ENCODE measurements at regions not wholly inside any gene's neighbourhood (a gene's known extent, or its start where the extent isn't known, plus 50 kb on each side); places are given as distances from the start of the nearest gene placed in this dataset.

DNA sequence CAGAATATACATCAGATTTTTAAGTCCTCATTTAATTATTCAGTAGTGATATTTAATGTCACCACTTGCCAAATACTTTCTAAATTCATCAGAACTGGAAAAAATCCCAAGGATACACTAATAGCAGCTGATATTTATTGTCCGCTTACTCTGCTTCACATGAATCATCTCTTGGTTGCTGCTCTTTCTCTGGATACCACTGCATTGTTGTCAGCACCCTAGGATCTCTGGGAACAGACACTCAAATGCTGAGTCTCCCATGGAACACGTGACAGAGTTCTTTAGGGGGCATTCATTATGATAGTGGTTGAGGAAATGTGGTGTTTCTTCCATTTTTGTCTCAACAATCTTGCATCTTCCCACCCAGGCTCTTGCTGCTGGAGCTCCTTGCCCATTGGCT is 318.0 kb downstream of the RFPL4B start:
- no peaks in the 10 kb centered on the region for H3K4me1 ChIP-seq
- H3K4me2 ChIP-seq (ENCODE audit: low read length), result no peak overlapping the region
- H3K9me3 ChIP-seq (ENCODE audit: control insufficient read depth, low read length), result no peaks in the 10 kb centered on the region
- no peaks in the 10 kb centered on the region for H3K79me2 ChIP-seq
- H3K9ac ChIP-seq, result no peak overlapping the region
- H3K36me3 ChIP-seq (ENCODE audit: control insufficient read depth, insufficient read depth, low read length), result no peaks in the 10 kb centered on the region
- H3K27ac ChIP-seq, result no peak overlapping the region
- no peak for TF ChIP-seq CTCF (IDR thresholded peaks at IDR 0.05)
- H2AFZ ChIP-seq, result no peak overlapping the region
- H3K4me3 ChIP-seq (ENCODE audit: low read depth, low read length), result no peak overlapping the region
- H3K27me3 ChIP-seq (ENCODE audit: control insufficient read depth, insufficient read depth, low read length), result no peaks in the 10 kb centered on the region

GRCh38 chr6:112665815-112666214 is 318.7 kb downstream of the RFPL4B start:
- Histone ChIP-seq H3K9ac (no peak overlapping the region), H3K36me3 (ENCODE audit: control insufficient read depth, insufficient read depth, low read length) (no peaks in the 10 kb centered on the region), H3K27ac (no peak overlapping the region), H3K4me3 (ENCODE audit: low read depth, low read length) (no peak overlapping the region), H3K4me1 (no peaks in the 10 kb centered on the region), H3K4me2 (ENCODE audit: low read length) (no peak overlapping the region), H3K79me2 (no peaks in the 10 kb centered on the region), H3K9me3 (ENCODE audit: control insufficient read depth, low read length) (no peaks in the 10 kb centered on the region), H3K27me3 (ENCODE audit: control insufficient read depth, insufficient read depth, low read length) (no peaks in the 10 kb centered on the region), H2AFZ (no peak overlapping the region)
- no peak for TF ChIP-seq CTCF (IDR thresholded peaks at IDR 0.05)

DNA sequence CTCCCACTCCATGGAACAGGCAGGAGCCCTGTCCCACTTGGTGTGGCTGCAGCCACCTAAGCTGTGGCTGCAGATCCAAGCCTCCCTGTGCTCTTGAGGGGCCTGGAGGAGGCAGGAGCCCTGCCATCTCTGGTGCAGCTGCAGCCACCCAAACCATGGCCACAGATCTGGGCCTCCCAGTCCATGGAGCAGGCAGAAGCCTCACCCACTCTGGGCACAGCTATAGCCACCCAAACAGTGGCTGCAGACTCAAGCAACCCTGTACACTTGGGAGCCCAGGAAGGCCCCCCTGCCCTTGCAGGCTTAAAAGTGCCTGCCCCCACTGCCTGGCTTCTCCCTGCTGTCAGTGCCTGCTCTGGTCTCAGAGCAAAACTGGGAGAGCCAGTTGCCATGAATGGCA is 320.3 kb downstream of the RFPL4B start:
- H2AFZ ChIP-seq, result no peak overlapping the region
- no peak overlapping the region for H3K27ac ChIP-seq
- H3K4me3 ChIP-seq (ENCODE audit: low read depth, low read length), result no peak overlapping the region
- H3K79me2 ChIP-seq, result no peaks in the 10 kb centered on the region
- H3K27me3 ChIP-seq (ENCODE audit: control insufficient read depth, insufficient read depth, low read length), result no peaks in the 10 kb centered on the region
- H3K4me1 ChIP-seq, result no peaks in the 10 kb centered on the region
- no peak for TF ChIP-seq CTCF (IDR thresholded peaks at IDR 0.05)
- H3K9me3 ChIP-seq (ENCODE audit: control insufficient read depth, low read length), result no peaks in the 10 kb centered on the region
- no peaks in the 10 kb centered on the region for H3K36me3 ChIP-seq (ENCODE audit: control insufficient read depth, insufficient read depth, low read length)
- H3K4me2 ChIP-seq (ENCODE audit: low read length), result no peak overlapping the region
- no peak overlapping the region for H3K9ac ChIP-seq

- H3K4me2 ChIP-seq (ENCODE audit: low read length), result no peak overlapping the region
- no peaks in the 10 kb centered on the region for H3K9me3 ChIP-seq (ENCODE audit: control insufficient read depth, low read length)
- H3K36me3 ChIP-seq (ENCODE audit: control insufficient read depth, insufficient read depth, low read length), result no peaks in the 10 kb centered on the region
- H3K79me2 ChIP-seq, result no peaks in the 10 kb centered on the region
- H3K4me1 ChIP-seq, result no peaks in the 10 kb centered on the region
- H3K27me3 ChIP-seq (ENCODE audit: control insufficient read depth, insufficient read depth, low read length), result no peaks in the 10 kb centered on the region
- no peak overlapping the region for H3K4me3 ChIP-seq (ENCODE audit: low read depth, low read length)
- no peak for TF ChIP-seq CTCF (IDR thresholded peaks at IDR 0.05)
- no peak overlapping the region for H2AFZ ChIP-seq
- no peak overlapping the region for H3K9ac ChIP-seq
- H3K27ac ChIP-seq, result no peak overlapping the region
These were observed 333.0 kb downstream of the RFPL4B start for GRCh38 chr6:112680091-112680490.

DNA sequence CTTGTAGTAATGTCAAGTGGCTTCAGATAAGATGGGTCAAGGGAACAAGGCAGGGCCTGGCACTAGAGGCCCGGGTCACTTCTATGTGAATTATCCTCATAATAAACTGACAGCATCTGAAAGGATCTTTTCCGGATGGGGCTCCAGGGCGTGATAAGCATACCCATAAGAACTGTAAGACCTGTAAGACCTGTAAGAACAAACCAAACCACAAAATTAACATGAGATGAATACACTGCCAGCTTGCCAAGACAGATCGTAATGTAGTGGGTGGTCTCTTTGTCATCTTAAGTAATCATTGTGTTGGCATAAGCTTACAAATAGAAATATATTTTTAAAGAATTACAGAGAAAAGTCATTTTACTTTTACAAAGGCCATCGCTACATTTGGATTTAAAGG is 334.9 kb downstream of the RFPL4B start:
- H3K27ac ChIP-seq, result no peak overlapping the region
- no peak for TF ChIP-seq CTCF (IDR thresholded peaks at IDR 0.05)
- no peak overlapping the region for H3K4me3 ChIP-seq (ENCODE audit: low read depth, low read length)
- H3K79me2 ChIP-seq, result no peaks in the 10 kb centered on the region
- H3K9ac ChIP-seq, result no peak overlapping the region
- no peak overlapping the region for H2AFZ ChIP-seq
- H3K36me3 ChIP-seq (ENCODE audit: control insufficient read depth, insufficient read depth, low read length), result no peaks in the 10 kb centered on the region
- H3K27me3 ChIP-seq (ENCODE audit: control insufficient read depth, insufficient read depth, low read length), result no peaks in the 10 kb centered on the region
- H3K9me3 ChIP-seq (ENCODE audit: control insufficient read depth, low read length), result no peaks in the 10 kb centered on the region
- H3K4me2 ChIP-seq (ENCODE audit: low read length), result no peak overlapping the region
- H3K4me1 ChIP-seq, result no peaks in the 10 kb centered on the region
